Gastroesophageal sphincter (tissue), 4 donors: ENCODE measurements at regions not wholly inside any gene's neighbourhood (a gene's known extent, or its start where the extent isn't known, plus 50 kb on each side); places are given as distances from the start of the nearest gene placed in this dataset.

Experiments used
- ATAC-seq: fragments of 150-250 bp; one replicate; pipeline ENCODE4 v1.9.1; 2016; ENCODE audit warnings: mild to moderate bottlenecking, moderate library complexity
- H3K27ac ChIP-seq, 4 donors: fragments of 200-600 bp; sonication (generic) in 3 of 4; 1 replicate in 3 of 4; 2 replicates in 1 of 4; pipeline ENCODE4 v1.5.1; 2016 to 2019
- H3K27me3 ChIP-seq: fragments of 200-600 bp; sonication (generic); one replicate; pipeline ENCODE4 v1.5.1; 2019
- H3K36me3 ChIP-seq, 2 donors: fragments of 200-600 bp; sonication (generic); one replicate each; pipeline ENCODE4 v1.5.1; 2019; ENCODE audit warnings: control low read depth in 1 of 2
- H3K4me1 ChIP-seq, 3 donors: fragments of 200-600 bp; sonication (generic); 1 replicate in 2 of 3; 2 replicates in 1 of 3; pipeline ENCODE4 v1.5.1; 2016 to 2019; ENCODE audit warnings: control low read depth in 2 of 3
- H3K4me3 ChIP-seq, 2 donors: fragments of 200-600 bp; sonication (generic); one replicate each; pipeline ENCODE4 v1.5.1; 2019; ENCODE audit warnings: mild to moderate bottlenecking in 1 of 2, moderate library complexity in 1 of 2
- H3K9me3 ChIP-seq, 3 donors: fragments of 200-600 bp; sonication (generic); one replicate each; pipeline ENCODE4 v1.5.1; 2017 to 2019; ENCODE audit warnings: control low read depth in 2 of 3
- CTCF ChIP-seq, 4 experiments: fragments of 200-600 bp in 2 of 4; fragments of 450-650 bp in 2 of 4; sonication (generic) in 1 of 4; IDR thresholded peaks; one replicate each; pipeline ENCODE4 v1.5.1; 2017 to 2019; ENCODE audit warnings: antibody characterized with exemption in 4 of 4, mild to moderate bottlenecking in 2 of 4, moderate library complexity in 2 of 4
- EP300 ChIP-seq: sonication (generic); formaldehyde crosslinking; IDR thresholded peaks from one replicate; pipeline ENCODE4 v1.6.1; 2017; ENCODE audit warnings: antibody characterized with exemption, mild to moderate bottlenecking
- POLR2A ChIP-seq, 2 donors: fragments of 450-650 bp; IDR thresholded peaks; one replicate each; pipeline ENCODE4 v1.6.1; 2017; ENCODE audit warnings: antibody characterized with exemption in 2 of 2, mild to moderate bottlenecking in 2 of 2, moderate library complexity in 1 of 2
- POLR2AphosphoS5 ChIP-seq: sonication (generic); formaldehyde crosslinking; IDR thresholded peaks from one replicate; pipeline ENCODE4 v1.6.1; 2017; ENCODE audit warnings: antibody characterized with exemption
- WGBS, 2 donors: methylation state at CpG; one replicate each; pipeline ENCODE4 v1.1.5; 2018; ENCODE audit warnings: low coverage in 1 of 2; 5-methylcytosine and 5-hydroxymethylcytosine counted together

GRCh38 chr17:56717471-56717870 is 116.2 kb downstream of the C17orf67 start:
- Histone ChIP-seq H3K27me3 (peaks cover 9% of the 10 kb centered on the region), H3K4me1 (no peaks in the 10 kb centered on the region), H3K27ac (no peak overlapping the region), H3K9me3 (no peaks in the 10 kb centered on the region), H3K36me3 (no peaks in the 10 kb centered on the region), H3K4me3 (no peak overlapping the region)
- TF ChIP-seq EP300 (no peak), POLR2A (IDR thresholded peaks at IDR 0.05) (no peak), CTCF (IDR thresholded peaks at IDR 0.05) (no peak), POLR2AphosphoS5 (no peak)
- no peak for ATAC-seq
- WGBS, 2 donors: 83 to 100% methylated on average over 1 to 4 of the region's 4 CpGs

- no peaks in the 10 kb centered on the region for H3K9me3 ChIP-seq
- TF ChIP-seq EP300 (no peak), POLR2A (IDR thresholded peaks at IDR 0.05) (no peak), POLR2AphosphoS5 (no peak), CTCF (IDR thresholded peaks at IDR 0.05) (no peak)
- no peak overlapping the region for H3K27ac ChIP-seq
- WGBS, 2 donors: 64 to 79% methylated on average over 4 of the region's 4 CpGs
- H3K4me1 ChIP-seq: no peaks in the 10 kb centered on the region
- ATAC-seq: no peak
- H3K36me3 ChIP-seq: no peaks in the 10 kb centered on the region
- H3K27me3 ChIP-seq: peaks cover 9% of the 10 kb centered on the region
- no peak overlapping the region for H3K4me3 ChIP-seq
Measured at GRCh38 chr17:56718515-56718914, 115.2 kb downstream of the C17orf67 start.

GRCh38 chr17:56723421-56723820 is 110.3 kb downstream of the C17orf67 start:
- no peak overlapping the region for H3K27ac ChIP-seq
- no peaks in the 10 kb centered on the region for H3K9me3 ChIP-seq
- no peaks in the 10 kb centered on the region for H3K36me3 ChIP-seq
- H3K27me3 ChIP-seq: peaks cover 5% of the 10 kb centered on the region
- TF ChIP-seq CTCF (IDR thresholded peaks at IDR 0.05): no peak
- no peak for TF ChIP-seq EP300
- no peak for TF ChIP-seq POLR2AphosphoS5
- 80% methylated on average over 4 to 5 of the region's 5 CpGs for WGBS, 2 donors
- H3K4me1 ChIP-seq: peaks cover 0 to 7% (median 0%) of the 10 kb centered on the region in 3 donors
- no peak for ATAC-seq
- H3K4me3 ChIP-seq: no peak overlapping the region

- Histone ChIP-seq H3K27ac (no peak overlapping the region), H3K36me3 (no peaks in the 10 kb centered on the region), H3K4me1 (peaks cover 0 to 7% (median 0%) of the 10 kb centered on the region in 3 donors), H3K4me3 (no peak overlapping the region), H3K9me3 (no peaks in the 10 kb centered on the region), H3K27me3 (peaks cover 6% of the 10 kb centered on the region)
- no peak for TF ChIP-seq EP300
- no peak for TF ChIP-seq POLR2AphosphoS5
- TF ChIP-seq POLR2A (IDR thresholded peaks at IDR 0.05): no peak
- TF ChIP-seq CTCF (IDR thresholded peaks at IDR 0.05): no peak
- ATAC-seq: no peak
- 63 to 74% methylated on average over 10 to 11 of the region's 11 CpGs for WGBS, 2 donors
Measured at GRCh38 chr17:56724664-56725063, 109.1 kb downstream of the C17orf67 start.

- 0 to 60% methylated on average over 1 to 4 of the region's 4 CpGs for WGBS, 2 donors
- H3K27ac ChIP-seq: no peak overlapping the region
- ATAC-seq: no peak
- H3K27me3 ChIP-seq: peaks cover 6% of the 10 kb centered on the region
- H3K36me3 ChIP-seq: no peaks in the 10 kb centered on the region
- H3K4me3 ChIP-seq: no peak overlapping the region
- peaks cover 0 to 7% (median 0%) of the 10 kb centered on the region in 3 donors for H3K4me1 ChIP-seq
- H3K9me3 ChIP-seq: no peaks in the 10 kb centered on the region
- no peak for TF ChIP-seq EP300
- no peak for TF ChIP-seq POLR2A (IDR thresholded peaks at IDR 0.05)
- TF ChIP-seq POLR2AphosphoS5: no peak
- TF ChIP-seq CTCF (IDR thresholded peaks at IDR 0.05): no peak
Measured at GRCh38 chr17:56725144-56725543, 108.6 kb downstream of the C17orf67 start.
